Endothelial cell of umbilical vein (primary cell): ENCODE measurements at regions not wholly inside any gene's neighbourhood (a gene's known extent, or its start where the extent isn't known, plus 50 kb on each side); places are given as distances from the start of the nearest gene placed in this dataset.

Experiments
- CTCF ChIP-seq, 2 donors: IDR thresholded peaks; 1 replicate in 1 of 2; 2 replicates in 1 of 2; pipeline ENCODE4 v1.5.1; 2011; ENCODE audit warnings: low read length in 2 of 2, mild to moderate bottlenecking in 2 of 2, moderate library complexity in 2 of 2, control low read depth in 1 of 2, inconsistent platforms in 1 of 2, low read depth in 1 of 2; ENCODE audit not compliant: insufficient read depth in 1 of 2; ENCODE audit errors: extremely low read depth in 1 of 2
- EZH2 ChIP-seq: IDR thresholded peaks from 2 replicates; pipeline ENCODE4 v1.6.1; 2012; ENCODE audit warnings: borderline replicate concordance, low read depth, mild to moderate bottlenecking, moderate library complexity, low read length, inconsistent platforms; ENCODE audit not compliant: severe bottlenecking
- JUN ChIP-seq: IDR thresholded peaks from 2 replicates; pipeline ENCODE4 v1.6.1; 2011; ENCODE audit warnings: borderline replicate concordance, low read depth; ENCODE audit not compliant: insufficient read length, insufficient read depth
- MYC ChIP-seq: IDR thresholded peaks from one replicate; pipeline ENCODE4 v1.6.1; 2011; ENCODE audit warnings: mild to moderate bottlenecking, low read depth, low read length
- POLR2A ChIP-seq: IDR thresholded peaks from 2 replicates; pipeline ENCODE4 v1.6.1; 2012; ENCODE audit warnings: low read depth, mild to moderate bottlenecking, control low read depth, low read length
- POLR2AphosphoS5 ChIP-seq: IDR thresholded peaks from 2 replicates; pipeline ENCODE4 v1.6.1; 2012; ENCODE audit warnings: low read depth, mild to moderate bottlenecking, control low read depth, low read length, moderate library complexity; ENCODE audit not compliant: insufficient read depth
- TF ChIP-seq, protein P1 (sequence below): IDR thresholded peaks from 2 replicates; pipeline ENCODE4 v1.6.1; 2011; ENCODE audit not compliant: insufficient read depth, insufficient read length

GRCh38 chr18:28635530-28635929 lies 458.6 kb upstream of the CDH2 start:
- no peak for TF ChIP-seq CTCF (IDR thresholded peaks at IDR 0.05; ENCODE audit: extremely low read depth in 1 of 2, insufficient read depth in 1 of 2, low read depth in 1 of 2, low read length in 2 of 2)
- TF ChIP-seq, protein P1, sequence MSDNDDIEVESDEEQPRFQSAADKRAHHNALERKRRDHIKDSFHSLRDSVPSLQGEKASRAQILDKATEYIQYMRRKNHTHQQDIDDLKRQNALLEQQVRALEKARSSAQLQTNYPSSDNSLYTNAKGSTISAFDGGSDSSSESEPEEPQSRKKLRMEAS = no peak
- no peak for TF ChIP-seq POLR2AphosphoS5
- TF ChIP-seq EZH2 = no peak
- TF ChIP-seq MYC = no peak
- no peak for TF ChIP-seq POLR2A
- TF ChIP-seq JUN = no peak
